ENCODE measurements at regions not wholly inside any gene's neighbourhood (a gene's known extent, or its start where the extent isn't known, plus 50 kb on each side); places are given as distances from the start of the nearest gene placed in this dataset.

GRCh38 chrY:15404551-15404950 lies 880.2 kb downstream of the NLGN4Y start:
- no peak for DNase-seq (ENCODE audit: low read depth)

GRCh38 chrY:15415165-15415564 lies 890.8 kb downstream of the NLGN4Y start:
- DNase-seq (ENCODE audit: low read depth): no peak

GRCh38 chrY:15418613-15419012 lies 894.3 kb downstream of the NLGN4Y start:
- DNase-seq (ENCODE audit: low read depth): peak; percentile 21

- DNase-seq (ENCODE audit: low read depth): peak; percentile 58
These were observed 900.4 kb downstream of the NLGN4Y start for GRCh38 chrY:15424665-15425132.

- DNase-seq (ENCODE audit: low read depth): no peak
These were observed 915.8 kb downstream of the NLGN4Y start for GRCh38 chrY:15440021-15440695.

- peak; percentile 19 for DNase-seq (ENCODE audit: low read depth)
These were observed 916.5 kb downstream of the NLGN4Y start for GRCh38 chrY:15440696-15441408.

- DNase-seq (ENCODE audit: low read depth): no peak
These were observed 917.5 kb downstream of the NLGN4Y start for GRCh38 chrY:15441878-15442277.

- DNase-seq (ENCODE audit: low read depth): peak; percentile 55
These were observed 921.5 kb downstream of the NLGN4Y start for GRCh38 chrY:15445871-15446270.

- DNase-seq (ENCODE audit: low read depth): peak; percentile 22
These were observed 922.5 kb downstream of the NLGN4Y start for GRCh38 chrY:15446861-15447260.

GRCh38 chrY:15447959-15448358 lies 923.6 kb downstream of the NLGN4Y start:
- no peak for DNase-seq (ENCODE audit: low read depth)

GRCh38 chrY:15455133-15455937 lies 931.0 kb downstream of the NLGN4Y start:
- DNase-seq (ENCODE audit: low read depth): peak; percentile 29

GRCh38 chrY:15455980-15456469 lies 931.7 kb downstream of the NLGN4Y start:
- DNase-seq (ENCODE audit: low read depth): peak; percentile 86

- DNase-seq (ENCODE audit: low read depth): no peak
These were observed 932.2 kb downstream of the NLGN4Y start for GRCh38 chrY:15456491-15456890.

GRCh38 chrY:15457682-15458081 lies 933.4 kb downstream of the NLGN4Y start:
- DNase-seq (ENCODE audit: low read depth): no peak

GRCh38 chrY:15458426-15458825 lies 934.1 kb downstream of the NLGN4Y start:
- no peak for DNase-seq (ENCODE audit: low read depth)

- DNase-seq (ENCODE audit: low read depth): no peak
These were observed 941.6 kb downstream of the NLGN4Y start for GRCh38 chrY:15465880-15466279.

- no peak for DNase-seq (ENCODE audit: low read depth)
These were observed 942.6 kb downstream of the NLGN4Y start for GRCh38 chrY:15466891-15467290.

- no peak for DNase-seq (ENCODE audit: low read depth)
These were observed 943.8 kb downstream of the NLGN4Y start for GRCh38 chrY:15468091-15468490.

- DNase-seq (ENCODE audit: low read depth): peak; percentile 68
These were observed 947.0 kb downstream of the NLGN4Y start for GRCh38 chrY:15471371-15471770.

- DNase-seq (ENCODE audit: low read depth): no peak
These were observed 954.1 kb downstream of the NLGN4Y start for GRCh38 chrY:15478348-15478963.

- no peak for DNase-seq (ENCODE audit: low read depth)
These were observed 976.2 kb downstream of the NLGN4Y start for GRCh38 chrY:15500536-15500935.

- peak; percentile 19 for DNase-seq (ENCODE audit: low read depth)
These were observed 976.9 kb downstream of the NLGN4Y start for GRCh38 chrY:15501181-15501580.
